ENCODE measurements at regions not wholly inside any gene's neighbourhood (a gene's known extent, or its start where the extent isn't known, plus 50 kb on each side); places are given as distances from the start of the nearest gene placed in this dataset.

- in situ Hi-C loops (cut with HindIII; ENCODE audit: extremely low pct_ligation_motif_present, low pct_unique_long_range_greater_than_20kb) (no loop called here), intact Hi-C loops (cut with micrococcal nuclease; ENCODE audit: unreplicated experiment) (no loop called here)
- DNase-seq (ENCODE audit: low spot score) (no peak), ATAC-seq (no peak), FAIRE-seq (no peak)
- no peak overlapping the region for H3K9ac ChIP-seq (ENCODE audit: insufficient read depth, low read depth, low read length)
- ChIA-PET POLR2A (no interaction called here), CTCF (ENCODE audit: low intra/inter-chr PET ratio, low total read pairs) (no interaction called here)
- 75% methylated on average over 2 of the region's 2 CpGs for WGBS (ENCODE audit: low lambda C conversion rate)
- H3K9me3 ChIP-seq (ENCODE audit: low read length), result no peaks in the 10 kb centered on the region
- H3K27ac ChIP-seq (ENCODE audit: extremely low read length, insufficient read depth, low read length), result no peak overlapping the region
- H4K20me1 ChIP-seq (ENCODE audit: insufficient read depth, low read length), result no peaks in the 10 kb centered on the region
- H3K4me1 ChIP-seq (ENCODE audit: insufficient read depth, low read length), result 0 out of 2 replicates have a peak, but pooled peaks cover 5% of the 10 kb centered on the region
- H3K36me3 ChIP-seq (replicated peaks in 1 of 2; ENCODE audit: control insufficient read depth in 1 of 2, insufficient read depth in 2 of 2, low read length in 2 of 2), result no peaks in the 10 kb centered on the region
- H3K27me3 ChIP-seq (ENCODE audit: control insufficient read depth in 1 of 2, insufficient read depth in 2 of 2, low read length in 2 of 2), result no peaks in the 10 kb centered on the region; a peak in 1 of 5 replicates
- no peak overlapping the region for H3K4me2 ChIP-seq (ENCODE audit: low read depth, low read length)
- H2AFZ ChIP-seq (ENCODE audit: low read length), result no peak overlapping the region
- no peak overlapping the region for H3K4me3 ChIP-seq (replicated peaks in 1 of 3; ENCODE audit: insufficient read depth in 1 of 3, low read depth in 2 of 3, low read length in 3 of 3)
- H3K79me2 ChIP-seq (ENCODE audit: insufficient read depth, low read length), result no peaks in the 10 kb centered on the region
- TF ChIP-seq KMT2B (CRISPR knock-in tag; IDR thresholded peaks at IDR 0.05) (no peak), ZNF615 (CRISPR knock-in tag; IDR thresholded peaks at IDR 0.05; ENCODE audit: borderline replicate concordance) (no peak), IRF9 (CRISPR knock-in tag; IDR thresholded peaks at IDR 0.05; ENCODE audit: borderline replicate concordance) (no peak), ARID5B (CRISPR knock-in tag; IDR thresholded peaks at IDR 0.05) (no peak), ZFP36L1 (CRISPR knock-in tag; IDR thresholded peaks at IDR 0.05) (no peak), TMF1 (CRISPR knock-in tag; IDR thresholded peaks at IDR 0.05; ENCODE audit: low read depth) (no peak), DNMT3B (CRISPR knock-in tag; conservative IDR thresholded peaks at IDR 0.05) (no peak), TOPORS (CRISPR knock-in tag; IDR thresholded peaks at IDR 0.05) (no peak), ZBTB7B (CRISPR knock-in tag; IDR thresholded peaks at IDR 0.05) (no peak), MEIS2 (CRISPR knock-in tag; IDR thresholded peaks at IDR 0.05) (no peak), ERF (CRISPR knock-in tag; IDR thresholded peaks at IDR 0.05) (no peak), NR2F2 (IDR thresholded peaks at IDR 0.05; ENCODE audit: borderline replicate concordance, low read depth) (no peak), ARNTL (CRISPR knock-in tag; IDR thresholded peaks at IDR 0.05) (no peak), RFX5 (IDR thresholded peaks at IDR 0.05; ENCODE audit: low read depth, low read length) (no peak), PRDM15 (CRISPR knock-in tag; IDR thresholded peaks at IDR 0.05) (no peak), NR2C2 (CRISPR knock-in tag; IDR thresholded peaks at IDR 0.05; ENCODE audit: borderline replicate concordance) (no peak), HNF4A (CRISPR knock-in tag; IDR thresholded peaks at IDR 0.05) (no peak)
- BruUV-seq (replicated peaks), result no TSS peak
These were observed 116.1 kb upstream of the DPT start for GRCh38 chr1:168845140-168845539.
